ENCODE measurements at regions not wholly inside any gene's neighbourhood (a gene's known extent, or its start where the extent isn't known, plus 50 kb on each side); places are given as distances from the start of the nearest gene placed in this dataset.
A peak's percentile ranks its signal among the peaks of the same experiment; 100 is the strongest.

DNA sequence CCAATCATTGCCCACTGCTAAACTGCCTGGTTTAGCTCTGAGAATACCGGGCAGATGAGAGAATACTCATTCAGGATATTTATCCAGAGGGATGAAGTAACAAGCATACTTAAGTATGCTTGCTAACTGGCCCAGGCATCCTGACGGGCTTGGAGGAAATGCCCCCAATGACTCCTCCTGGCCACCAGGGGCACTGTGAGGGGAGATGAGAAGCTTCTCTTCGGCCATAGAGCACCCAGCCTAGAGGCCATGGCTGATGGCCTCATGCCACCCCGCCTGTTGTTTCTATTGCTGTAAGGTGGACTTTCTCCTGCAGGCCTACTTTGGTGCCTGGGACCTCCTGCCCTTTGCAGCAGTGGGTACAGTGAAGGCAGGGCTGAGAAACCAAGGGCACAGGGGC lies 134.5 kb upstream of the FSTL4 start:
- H3K4me1 ChIP-seq: peaks cover 0 to 14% of the 10 kb centered on the region in 2 donors
- DNase-seq (ENCODE audit: low spot score): no peak
- no peak overlapping the region for H3K27ac ChIP-seq
- TF ChIP-seq, protein P1, sequence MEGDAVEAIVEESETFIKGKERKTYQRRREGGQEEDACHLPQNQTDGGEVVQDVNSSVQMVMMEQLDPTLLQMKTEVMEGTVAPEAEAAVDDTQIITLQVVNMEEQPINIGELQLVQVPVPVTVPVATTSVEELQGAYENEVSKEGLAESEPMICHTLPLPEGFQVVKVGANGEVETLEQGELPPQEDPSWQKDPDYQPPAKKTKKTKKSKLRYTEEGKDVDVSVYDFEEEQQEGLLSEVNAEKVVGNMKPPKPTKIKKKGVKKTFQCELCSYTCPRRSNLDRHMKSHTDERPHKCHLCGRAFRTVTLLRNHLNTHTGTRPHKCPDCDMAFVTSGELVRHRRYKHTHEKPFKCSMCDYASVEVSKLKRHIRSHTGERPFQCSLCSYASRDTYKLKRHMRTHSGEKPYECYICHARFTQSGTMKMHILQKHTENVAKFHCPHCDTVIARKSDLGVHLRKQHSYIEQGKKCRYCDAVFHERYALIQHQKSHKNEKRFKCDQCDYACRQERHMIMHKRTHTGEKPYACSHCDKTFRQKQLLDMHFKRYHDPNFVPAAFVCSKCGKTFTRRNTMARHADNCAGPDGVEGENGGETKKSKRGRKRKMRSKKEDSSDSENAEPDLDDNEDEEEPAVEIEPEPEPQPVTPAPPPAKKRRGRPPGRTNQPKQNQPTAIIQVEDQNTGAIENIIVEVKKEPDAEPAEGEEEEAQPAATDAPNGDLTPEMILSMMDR (IDR thresholded peaks at IDR 0.05): no peak
- H3K36me3 ChIP-seq: no peaks in the 10 kb centered on the region
- H3K9me3 ChIP-seq: no peaks in the 10 kb centered on the region
- no peaks in the 10 kb centered on the region for H3K27me3 ChIP-seq
- H3K4me3 ChIP-seq: no peak overlapping the region

DNA sequence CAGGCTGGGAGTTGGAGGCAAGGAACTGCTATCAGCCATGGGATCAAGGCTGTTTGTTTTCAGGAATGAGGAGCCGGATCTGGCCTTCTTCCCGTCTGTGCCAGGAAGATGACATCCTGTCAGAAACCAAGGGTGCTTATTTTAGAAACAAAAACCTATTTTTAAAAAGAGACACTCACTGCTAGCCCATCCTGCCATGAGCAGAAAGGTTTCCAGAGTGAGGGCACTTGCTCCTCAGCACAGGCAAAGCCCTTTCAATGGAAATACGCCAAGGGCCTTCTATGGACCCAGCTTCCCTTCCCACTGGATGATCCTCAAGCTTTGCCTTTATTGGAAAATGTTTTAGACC lies 132.6 kb upstream of the FSTL4 start:
- no peaks in the 10 kb centered on the region for H3K9me3 ChIP-seq
- no peak for DNase-seq (ENCODE audit: low spot score)
- H3K27me3 ChIP-seq: no peaks in the 10 kb centered on the region
- H3K4me1 ChIP-seq: peaks cover 0 to 14% of the 10 kb centered on the region in 2 donors
- H3K27ac ChIP-seq: no peak overlapping the region
- TF ChIP-seq, protein P1 (IDR thresholded peaks at IDR 0.05): no peak
- no peaks in the 10 kb centered on the region for H3K36me3 ChIP-seq
- H3K4me3 ChIP-seq: no peak overlapping the region

DNA sequence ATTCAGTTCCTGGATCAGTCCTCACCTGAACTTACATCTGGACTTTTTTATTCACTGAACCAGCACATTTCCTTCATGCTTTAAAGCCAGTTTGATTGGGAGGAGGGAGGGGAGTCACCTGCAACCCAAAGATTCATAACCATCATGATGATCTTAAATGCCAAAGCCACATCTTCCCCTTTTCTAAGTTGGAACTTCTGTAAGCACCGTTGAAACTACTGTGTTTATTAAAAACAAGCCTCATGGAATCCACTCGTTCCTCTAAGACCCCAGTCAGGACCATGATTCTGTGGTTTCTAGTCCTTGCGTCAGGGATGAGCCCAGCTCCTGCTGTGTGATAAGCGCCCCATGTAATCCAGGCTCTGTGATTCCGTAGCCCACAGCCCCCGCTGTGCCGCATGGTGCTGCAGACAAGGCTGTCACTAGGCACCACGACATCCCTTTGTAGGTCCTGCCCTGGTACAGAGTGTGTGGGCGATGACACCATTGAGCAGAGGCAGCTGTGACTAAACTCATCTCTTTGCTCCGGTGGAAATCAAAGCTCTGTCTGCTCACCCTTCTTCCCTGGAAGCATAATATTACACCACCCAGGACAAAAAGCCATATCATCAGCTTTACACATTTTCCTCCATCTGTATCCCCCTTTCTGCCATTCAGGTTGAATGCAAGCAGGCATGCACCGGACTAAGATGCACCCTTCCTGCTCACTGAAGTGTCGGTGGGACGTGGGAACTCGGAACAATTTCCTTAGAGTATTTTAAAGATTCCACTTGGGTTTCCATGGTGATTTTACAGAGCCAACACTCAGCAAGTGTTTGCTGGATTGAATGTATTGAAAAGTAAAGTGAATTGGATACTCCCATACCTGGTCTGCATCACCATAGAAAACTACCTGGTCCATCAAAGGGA lies 132.0 kb upstream of the FSTL4 start:
- Histone ChIP-seq H3K9me3 (no peaks in the 10 kb centered on the region), H3K27ac (no peak overlapping the region), H3K4me1 (peaks cover 0 to 14% of the 10 kb centered on the region in 2 donors), H3K4me3 (no peak overlapping the region), H3K36me3 (no peaks in the 10 kb centered on the region), H3K27me3 (no peaks in the 10 kb centered on the region)
- DNase-seq (ENCODE audit: low spot score): no peak
- TF ChIP-seq, protein P1 (IDR thresholded peaks at IDR 0.05): no peak

DNA sequence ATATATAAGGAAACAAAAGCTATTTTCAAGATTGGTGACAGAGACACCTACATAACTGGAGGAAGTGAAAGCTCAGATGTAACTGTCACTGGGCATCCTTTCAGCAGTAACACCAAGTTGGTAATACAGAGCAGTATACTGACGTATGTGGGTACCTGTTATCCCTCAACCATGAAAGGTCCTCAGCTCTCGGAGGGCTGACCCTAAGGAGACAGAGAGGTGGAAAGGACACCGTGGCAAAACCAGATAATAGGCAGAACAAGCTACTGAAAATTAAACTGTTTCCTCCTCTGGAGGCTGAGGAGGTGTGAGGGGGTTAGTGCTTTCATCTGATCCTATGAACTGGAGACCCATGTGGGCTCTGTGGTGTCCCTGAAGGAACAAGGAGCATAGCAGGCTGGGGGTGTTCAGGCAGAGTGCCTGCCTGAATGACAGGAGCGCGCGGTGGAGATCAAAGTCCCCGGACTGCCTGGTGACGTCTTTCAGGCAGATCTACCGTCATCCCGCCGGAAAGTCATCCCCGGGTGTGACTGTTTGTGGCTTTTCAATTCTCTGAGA lies 130.2 kb upstream of the FSTL4 start:
- no peaks in the 10 kb centered on the region for H3K36me3 ChIP-seq
- H3K27ac ChIP-seq: no peak overlapping the region
- H3K4me1 ChIP-seq: peaks cover 0 to 14% of the 10 kb centered on the region in 2 donors
- peak; percentile 30 for DNase-seq (ENCODE audit: low spot score)
- no peak overlapping the region for H3K4me3 ChIP-seq
- TF ChIP-seq, protein P1 (IDR thresholded peaks at IDR 0.05): no peak
- no peaks in the 10 kb centered on the region for H3K27me3 ChIP-seq
- no peaks in the 10 kb centered on the region for H3K9me3 ChIP-seq

- Histone ChIP-seq H3K9me3 (no peaks in the 10 kb centered on the region), H3K4me1 (peaks cover 0 to 14% of the 10 kb centered on the region in 2 donors), H3K4me3 (no peak overlapping the region), H3K27ac (no peak overlapping the region), H3K36me3 (no peaks in the 10 kb centered on the region), H3K27me3 (no peaks in the 10 kb centered on the region)
- DNase-seq (ENCODE audit: low spot score): peak; percentile 4
- TF ChIP-seq, protein P1 (IDR thresholded peaks at IDR 0.05): no peak
Observed at GRCh38 chr5:133741818-133742355, 129.5 kb upstream of the FSTL4 start.

Data from right atrium auricular region (tissue), 2 donors.